HepG2 (cell line): ENCODE measurements at regions not wholly inside any gene's neighbourhood (a gene's known extent, or its start where the extent isn't known, plus 50 kb on each side); places are given as distances from the start of the nearest gene placed in this dataset.

Source experiments
- ATAC-seq: fragments of 200-7000 bp; cut with Tn5 transposase; 3 replicates; pipeline ENCODE4 v1.9.1; 2020; ENCODE audit warnings: mild to moderate bottlenecking, moderate library complexity
- BruUV-seq: library from RNA; stranded (reverse); fragments of 400-500 nt; replicated peaks from 2 replicates; lab custom pipeline; 2021; lab: Mats Ljungman, UMichigan
- CTCF ChIA-PET: fragments of 300-600 bp; formaldehyde crosslinking; extraction: SDS; loops from one replicate; lab custom pipeline; 2021; ENCODE audit warnings: low total read pairs, inconsistent platforms, low intra/inter-chr PET ratio; lab: Yijun Ruan, JAX
- POLR2A ChIA-PET: fragments of 350-600 bp; sonication (Branson Sonifier 250); formaldehyde crosslinking; loops from one replicate; lab custom pipeline; 2020; ENCODE audit warnings: antibody characterized with exemption, inconsistent platforms; lab: Yijun Ruan, JAX
- DNase-seq: peaks from one replicate; pipeline ENCODE4 v3.0.0-alpha.2; 2015; ENCODE audit warnings: low spot score
- FAIRE-seq: peaks from 3 replicates; lab custom pipeline; 2011; peaks lifted over from hg19 to GRCh38; lab: Jason Lieb, UNC
- H2AFZ ChIP-seq: one replicate; pipeline ENCODE4 v1.6.1; 2011; ENCODE audit warnings: low read length, inconsistent platforms
- H3K27ac ChIP-seq: fragments of 300-600 bp; 3 replicates; pipeline ENCODE4 v1.8.0; 2011; ENCODE audit warnings: mixed run types, mild to moderate bottlenecking, mixed read lengths, low read length, inconsistent platforms; ENCODE audit not compliant: insufficient read depth; ENCODE audit errors: extremely low read length
- H3K27me3 ChIP-seq, 2 experiments: fragments of 200-600 bp in 1 of 2; 2 replicates in 1 of 2; 3 replicates in 1 of 2; pipeline versions ENCODE4 v1.6.0 to v1.8.0; 2011; ENCODE audit warnings: low read length in 2 of 2, mild to moderate bottlenecking in 2 of 2, moderate library complexity in 2 of 2, inconsistent platforms in 1 of 2; ENCODE audit not compliant: insufficient read depth in 2 of 2, control insufficient read depth in 1 of 2
- H3K36me3 ChIP-seq, 2 experiments: fragments of 200-600 bp in 1 of 2; replicated peaks in 1 of 2; 2 replicates in 1 of 2; 3 replicates in 1 of 2; pipeline versions ENCODE4 v1.5.1 to v1.8.0; 2011; ENCODE audit warnings: low read length in 2 of 2, inconsistent platforms in 1 of 2; ENCODE audit not compliant: insufficient read depth in 2 of 2, control insufficient read depth in 1 of 2
- H3K4me1 ChIP-seq: 2 replicates; pipeline ENCODE4 v1.5.1; 2012; ENCODE audit warnings: low read length, inconsistent platforms; ENCODE audit not compliant: insufficient read depth
- H3K4me2 ChIP-seq: 2 replicates; pipeline ENCODE4 v1.6.0; 2011; ENCODE audit warnings: low read depth, low read length, inconsistent platforms
- H3K4me3 ChIP-seq, 3 experiments: fragments of 200-600 bp in 1 of 3; sonication (generic), shearing (Covaris generic) in 1 of 3; replicated peaks in 1 of 3; 2 replicates each; pipeline ENCODE4 v1.5.1; 2011 to 2016; ENCODE audit warnings: low read length in 3 of 3, inconsistent platforms in 2 of 3, low read depth in 2 of 3, mild to moderate bottlenecking in 2 of 3, control low read depth in 1 of 3, mixed read lengths in 1 of 3; ENCODE audit not compliant: insufficient read depth in 1 of 3
- H3K79me2 ChIP-seq: one replicate; pipeline ENCODE4 v1.6.1; 2011; ENCODE audit warnings: low read length, inconsistent platforms; ENCODE audit not compliant: insufficient read depth
- H3K9ac ChIP-seq: 2 replicates; pipeline ENCODE4 v1.6.0; 2011; ENCODE audit warnings: mild to moderate bottlenecking, low read depth, low read length, inconsistent platforms; ENCODE audit not compliant: insufficient read depth
- H3K9me3 ChIP-seq: 2 replicates; pipeline ENCODE4 v1.5.1; 2012; ENCODE audit warnings: mild to moderate bottlenecking, low read length
- H4K20me1 ChIP-seq: 2 replicates; pipeline ENCODE4 v1.6.0; 2011; ENCODE audit warnings: inconsistent platforms, mild to moderate bottlenecking, low read length, moderate library complexity; ENCODE audit not compliant: insufficient read depth
- DMTF1 ChIP-seq: sonication (generic); formaldehyde crosslinking; IDR thresholded peaks from 2 replicates; pipeline ENCODE4 v1.4.0; 2020; ENCODE audit warnings: mild to moderate bottlenecking, missing genetic modification reagents
- JUN ChIP-seq: sonication (generic); formaldehyde crosslinking; IDR thresholded peaks from 2 replicates; pipeline ENCODE4 v1.4.0; 2020; ENCODE audit warnings: mild to moderate bottlenecking, missing genetic modification reagents
- SMYD3 ChIP-seq: sonication (generic); formaldehyde crosslinking; IDR thresholded peaks from 2 replicates; pipeline ENCODE4 v1.8.1; 2023; ENCODE audit warnings: mild to moderate bottlenecking, missing genetic modification reagents
- SP4 ChIP-seq: sonication (generic); formaldehyde crosslinking; IDR thresholded peaks from 2 replicates; pipeline ENCODE4 v1.8.1; 2023; ENCODE audit warnings: mild to moderate bottlenecking, missing genetic modification reagents
- WIZ ChIP-seq: sonication (generic); formaldehyde crosslinking; IDR thresholded peaks from 2 replicates; pipeline ENCODE4 v1.5.1; 2020; ENCODE audit warnings: mild to moderate bottlenecking, missing genetic modification reagents
- ZFP37 ChIP-seq: sonication (generic); formaldehyde crosslinking; IDR thresholded peaks from 2 replicates; pipeline ENCODE4 v1.4.0; 2020; ENCODE audit warnings: missing genetic modification reagents, borderline replicate concordance
- ZNF33A ChIP-seq: sonication (generic); formaldehyde crosslinking; IDR thresholded peaks from 2 replicates; pipeline ENCODE4 v1.5.1; 2020; ENCODE audit warnings: missing genetic modification reagents, mild to moderate bottlenecking, moderate library complexity, borderline replicate concordance
- ZNF7 ChIP-seq: IDR thresholded peaks from 2 replicates; pipeline ENCODE4 v1.6.1; 2016; ENCODE audit warnings: missing biosample characterization, missing genetic modification reagents
- ZNF703 ChIP-seq: sonication (generic); formaldehyde crosslinking; IDR thresholded peaks from 2 replicates; pipeline ENCODE4 v1.5.1; 2020; ENCODE audit warnings: missing genetic modification reagents, mild to moderate bottlenecking, moderate library complexity, borderline replicate concordance
- WGBS: methylation state at CpG from one replicate; pipeline ENCODE4 v1.1.6; 2017; ENCODE audit warnings: low lambda C conversion rate; 5-methylcytosine and 5-hydroxymethylcytosine counted together
- in situ Hi-C: cut with HindIII; loops from 2 replicates; pipeline ENCODE4 v1.10.0; 2017; ENCODE audit warnings: low pct_unique_long_range_greater_than_20kb; ENCODE audit not compliant: extremely low pct_ligation_motif_present
- intact Hi-C: fragments of 100-400 bp; cut with micrococcal nuclease; formaldehyde crosslinking; loops from one replicate; pipeline ENCODE4 v1.10.0; 2022; ENCODE audit not compliant: unreplicated experiment

GRCh38 chr4:89502581-89502980 lies 195.0 kb upstream of the GPRIN3 start (continued):
- TF ChIP-seq DMTF1 (no peak), ZFP37 (CRISPR knock-in tag) (no peak), JUN (CRISPR knock-in tag) (no peak), SMYD3 (CRISPR knock-in tag) (no peak), SP4 (CRISPR knock-in tag) (no peak)

GRCh38 chr4:89497517-89498308 lies 190.1 kb upstream of the GPRIN3 start:
- no peak for ATAC-seq
- in situ Hi-C loops = no loop called here
- Histone ChIP-seq H3K9ac (no peak overlapping the region), H3K79me2 (no peaks in the 10 kb centered on the region), H3K4me1 (no peaks in the 10 kb centered on the region), H4K20me1 (no peaks in the 10 kb centered on the region), H3K4me2 (no peak overlapping the region), H2AFZ (no peak overlapping the region)
- POLR2A ChIA-PET = no interaction called here
- CTCF ChIA-PET = no interaction called here
- no TSS peak for BruUV-seq
- WGBS = 19% methylated on average over 4 of the region's 4 CpGs
- TF ChIP-seq ZNF7 (CRISPR knock-in tag) (no peak), WIZ (CRISPR knock-in tag) (no peak), ZNF33A (CRISPR knock-in tag) (no peak), ZNF703 (CRISPR knock-in tag) (no peak)
- TF ChIP-seq, all 625 proteins: peak for 0
- FAIRE-seq (no peak), DNase-seq (no peak)
- no peaks in the 10 kb centered on the region for H3K36me3 ChIP-seq
- no peak overlapping the region for H3K4me3 ChIP-seq
- H3K27ac ChIP-seq = no peak overlapping the region
- H3K27me3 ChIP-seq = no peaks in the 10 kb centered on the region
- intact Hi-C loops = no loop called here
- no peaks in the 10 kb centered on the region for H3K9me3 ChIP-seq
